A549 (cell line): ENCODE measurements at regions not wholly inside any gene's neighbourhood (a gene's known extent, or its start where the extent isn't known, plus 50 kb on each side); places are given as distances from the start of the nearest gene placed in this dataset.

Experiments used
- ATAC-seq, 2 experiments: fragments of 200-7000 bp in 1 of 2; fragments of >200 bp in 1 of 2; cut with Nextera tagmentation in 1 of 2; cut with Tn5 transposase in 1 of 2; 3 replicates each; pipeline versions ENCODE4 v1.8.0 to v1.9.1; 2018 to 2020; ENCODE audit warnings: mild to moderate bottlenecking in 1 of 2, moderate library complexity in 1 of 2
- CTCF ChIA-PET: fragments of 300-600 bp; sonication (Branson Sonifier 250); formaldehyde crosslinking; extraction: SDS; loops from one replicate; lab custom pipeline; 2021; ENCODE audit warnings: antibody characterized with exemption, inconsistent platforms; lab: Yijun Ruan, JAX
- POLR2A ChIA-PET: fragments of 350-600 bp; formaldehyde crosslinking; extraction: SDS; loops from one replicate; lab custom pipeline; 2021; ENCODE audit warnings: antibody characterized with exemption, inconsistent platforms; lab: Yijun Ruan, JAX
- DNase-seq, 2 experiments: peaks; one replicate each; pipeline versions ENCODE4 v3.0.0 to v3.0.0-alpha.2; 2011 to 2016; ENCODE audit warnings: low read depth in 1 of 2, low spot score in 1 of 2
- FAIRE-seq: peaks from 2 replicates; lab custom pipeline; 2011; peaks lifted over from hg19 to GRCh38; lab: Jason Lieb, UNC
- H3K27ac ChIP-seq, 2 experiments: fragments of >200 bp; sonication (Bioruptor Twin); formaldehyde crosslinking; 3 replicates each; pipeline ENCODE4 v1.5.1; 2016 to 2017
- H3K4me1 ChIP-seq: fragments of >200 bp; sonication (Bioruptor Twin); formaldehyde crosslinking; 3 replicates; pipeline ENCODE4 v1.6.1; 2016
- H3K4me2 ChIP-seq: fragments of >200 bp; sonication (Bioruptor Twin); formaldehyde crosslinking; 3 replicates; pipeline ENCODE4 v1.6.1; 2016
- H3K4me3 ChIP-seq: fragments of >200 bp; sonication (Bioruptor Twin); formaldehyde crosslinking; 3 replicates; pipeline ENCODE4 v1.5.1; 2016
- H3K9me3 ChIP-seq: fragments of >200 bp; sonication (Bioruptor Twin); formaldehyde crosslinking; 3 replicates; pipeline ENCODE4 v1.6.1; 2016
- BCL3 ChIP-seq: fragments of >200 bp; sonication (Bioruptor Twin); formaldehyde crosslinking; IDR thresholded peaks from 3 replicates; pipeline ENCODE4 v1.6.1; 2016
- BHLHE40 ChIP-seq: IDR thresholded peaks from 2 replicates; pipeline ENCODE4 v1.6.1; 2012; ENCODE audit warnings: low read depth, low read length, inconsistent platforms
- CBX2 ChIP-seq: fragments of 200-600 bp; sonication (generic); IDR thresholded peaks from 2 replicates; pipeline ENCODE4 v1.6.1; 2016; ENCODE audit warnings: low read depth, mild to moderate bottlenecking, borderline replicate concordance
- CHD2 ChIP-seq: fragments of 150-350 bp; IDR thresholded peaks from 2 replicates; pipeline ENCODE4 v1.6.1; 2014; ENCODE audit warnings: low read length; ENCODE audit not compliant: partially characterized antibody
- CHD4 ChIP-seq: fragments of 200-600 bp; sonication (generic); IDR thresholded peaks from 2 replicates; pipeline ENCODE4 v1.6.1; 2016; ENCODE audit warnings: antibody characterized with exemption, mild to moderate bottlenecking, borderline replicate concordance
- EHMT2 ChIP-seq: fragments of 200-600 bp; sonication (generic); IDR thresholded peaks from 2 replicates; pipeline ENCODE4 v1.6.1; 2016; ENCODE audit warnings: antibody characterized with exemption, low read depth, mild to moderate bottlenecking, moderate library complexity
- FOSB ChIP-seq: fragments of 250-450 bp; sonication (Bioruptor Pico); IDR thresholded peaks from 2 replicates; pipeline ENCODE4 v1.5.0; 2020; ENCODE audit warnings: mild to moderate bottlenecking, moderate library complexity
- HEYL ChIP-seq: fragments of 250-450 bp; sonication (Bioruptor Pico); IDR thresholded peaks from 2 replicates; pipeline ENCODE4 v1.8.0; 2021; ENCODE audit warnings: mild to moderate bottlenecking, moderate library complexity
- HMGXB4 ChIP-seq: fragments of 250-450 bp; sonication (Bioruptor Pico); IDR thresholded peaks from 2 replicates; pipeline ENCODE4 v1.5.0; 2021; ENCODE audit warnings: mild to moderate bottlenecking, moderate library complexity, borderline replicate concordance
- HOXB13 ChIP-seq: fragments of 250-450 bp; sonication (Bioruptor Pico); IDR thresholded peaks from 2 replicates; pipeline ENCODE4 v1.5.0; 2020; ENCODE audit warnings: low read depth, mild to moderate bottlenecking, moderate library complexity
- JUN ChIP-seq, 2 experiments: fragments of >200 bp; sonication (Bioruptor Twin); formaldehyde crosslinking; IDR thresholded peaks; 2 replicates in 1 of 2; 3 replicates in 1 of 2; pipeline ENCODE4 v1.6.1; 2016 to 2017
- KDM5A ChIP-seq: fragments of 200-600 bp; sonication (generic); IDR thresholded peaks from 2 replicates; pipeline ENCODE4 v1.6.1; 2016; ENCODE audit warnings: antibody characterized with exemption, mild to moderate bottlenecking
- MAFK ChIP-seq: fragments of 450-650 bp; IDR thresholded peaks from 2 replicates; pipeline ENCODE4 v1.6.1; 2014; ENCODE audit not compliant: partially characterized antibody
- MYC ChIP-seq: IDR thresholded peaks from 2 replicates; pipeline ENCODE4 v1.6.1; 2012; ENCODE audit warnings: mild to moderate bottlenecking, inconsistent platforms, low read length, improper control_type of control experiment, borderline replicate concordance
- NR3C1 ChIP-seq: fragments of >200 bp; sonication (Bioruptor Twin); formaldehyde crosslinking; IDR thresholded peaks from 3 replicates; pipeline ENCODE4 v1.6.1; 2017
- POLR2A ChIP-seq: IDR thresholded peaks from 2 replicates; pipeline ENCODE4 v1.6.1; 2012; ENCODE audit warnings: mild to moderate bottlenecking, low read length
- RNF2 ChIP-seq: fragments of 200-600 bp; sonication (generic); IDR thresholded peaks from 2 replicates; pipeline ENCODE4 v1.6.1; 2016; ENCODE audit warnings: low read depth, mild to moderate bottlenecking, antibody characterized with exemption, moderate library complexity, borderline replicate concordance
- SREBF2 ChIP-seq: fragments of 450-650 bp; IDR thresholded peaks from 2 replicates; pipeline ENCODE4 v1.6.1; 2014; ENCODE audit warnings: mild to moderate bottlenecking, moderate library complexity
- TP53 ChIP-seq: fragments of 250-450 bp; sonication (Bioruptor Pico); IDR thresholded peaks from 2 replicates; pipeline ENCODE4 v1.5.0; 2021; ENCODE audit warnings: mild to moderate bottlenecking, moderate library complexity
- ZNF302 ChIP-seq: fragments of 250-450 bp; sonication (Bioruptor Pico); IDR thresholded peaks from 2 replicates; pipeline ENCODE4 v1.9.0; 2021; ENCODE audit warnings: inconsistent platforms, mild to moderate bottlenecking, moderate library complexity
- WGBS: methylation state at CpG from one replicate; pipeline ENCODE4 v1.1.6; 2017; ENCODE audit errors: missing lambda C conversion rate; 5-methylcytosine and 5-hydroxymethylcytosine counted together
- TF ChIP-seq, protein P1 (sequence below): IDR thresholded peaks from 2 replicates; pipeline ENCODE4 v1.6.1; 2012

- H3K27ac ChIP-seq = no peak overlapping the region
Measured at GRCh38 chr2:16283071-16283850, 342.9 kb downstream of the MYCN start.

GRCh38 chr2:16282511-16282910 is 342.2 kb downstream of the MYCN start:
- ATAC-seq (no peak), FAIRE-seq (no peak), DNase-seq (no peak)
- TF ChIP-seq CHD4 = no peak
- TF ChIP-seq ZNF302 (CRISPR knock-in tag) = no peak
- TF ChIP-seq BHLHE40 = no peak
- TF ChIP-seq SREBF2 = no peak
- TF ChIP-seq HOXB13 = no peak
- no peak for TF ChIP-seq POLR2A
- TF ChIP-seq EHMT2 = no peak
- no peak for TF ChIP-seq BCL3
- TF ChIP-seq MYC = no peak
- TF ChIP-seq, protein P1, sequence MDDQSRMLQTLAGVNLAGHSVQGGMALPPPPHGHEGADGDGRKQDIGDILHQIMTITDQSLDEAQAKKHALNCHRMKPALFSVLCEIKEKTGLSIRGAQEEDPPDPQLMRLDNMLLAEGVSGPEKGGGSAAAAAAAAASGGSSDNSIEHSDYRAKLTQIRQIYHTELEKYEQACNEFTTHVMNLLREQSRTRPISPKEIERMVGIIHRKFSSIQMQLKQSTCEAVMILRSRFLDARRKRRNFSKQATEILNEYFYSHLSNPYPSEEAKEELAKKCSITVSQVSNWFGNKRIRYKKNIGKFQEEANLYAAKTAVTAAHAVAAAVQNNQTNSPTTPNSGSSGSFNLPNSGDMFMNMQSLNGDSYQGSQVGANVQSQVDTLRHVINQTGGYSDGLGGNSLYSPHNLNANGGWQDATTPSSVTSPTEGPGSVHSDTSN = no peak
- no peak for TF ChIP-seq RNF2
- TF ChIP-seq TP53 = no peak
- no peak for TF ChIP-seq CBX2
- TF ChIP-seq HEYL (CRISPR knock-in tag) = no peak
- no peak for TF ChIP-seq NR3C1
- no peak for TF ChIP-seq HMGXB4 (CRISPR knock-in tag)
- TF ChIP-seq JUN (IDR thresholded peaks at IDR 0.05) = no peak
- no peak for TF ChIP-seq MAFK
- TF ChIP-seq CHD2 = no peak
- Histone ChIP-seq H3K4me3 (no peak overlapping the region), H3K9me3 (no peaks in the 10 kb centered on the region), H3K27ac (no peak overlapping the region), H3K4me1 (no peaks in the 10 kb centered on the region), H3K4me2 (no peak overlapping the region)
- ChIA-PET POLR2A (no interaction called here), CTCF (interaction anchor here (1.1 to 2.2 kb wide), 2 partner anchors 28 to 645 kb away, joined by 4 to 8 read pairs; no protein-coding TSS in a partner anchor)
- 3% methylated on average over 2 of the region's 2 CpGs for WGBS

More at GRCh38 chr2:16283071-16283850, 342.9 kb downstream of the MYCN start:
- WGBS = 58% methylated on average over 10 of the region's 10 CpGs
- H3K4me2 ChIP-seq = no peak overlapping the region
- no peak for TF ChIP-seq KDM5A
- TF ChIP-seq FOSB = no peak
- TF ChIP-seq, all 56 proteins: peak for 0
- no peak for DNase-seq
- no peaks in the 10 kb centered on the region for H3K4me1 ChIP-seq
- FAIRE-seq = no peak
- no peak overlapping the region for H3K4me3 ChIP-seq
- CTCF ChIA-PET = interaction anchor here (2.2 kb wide), 1 partner anchor 646 kb away, joined by 8 read pairs; no protein-coding TSS in a partner anchor
- H3K9me3 ChIP-seq = no peaks in the 10 kb centered on the region
- ATAC-seq = no peak
- POLR2A ChIA-PET = no interaction called here
